Activated CD8-positive, alpha-beta memory T cell treated with anti-CD3 and anti-CD28 coated beads for 48 hours (primary cell): ENCODE measurements at regions not wholly inside any gene's neighbourhood (a gene's known extent, or its start where the extent isn't known, plus 50 kb on each side); places are given as distances from the start of the nearest gene placed in this dataset.
"Not testable (repeated sequence)": the region's sequence is repeated elsewhere in the genome, so short reads cannot be mapped to it uniquely, and the experiment has no call there.

Experiments used
- DNase-seq, 3 experiments: peaks; one replicate each; pipeline ENCODE4 v3.0.0-alpha.2; 2020; ENCODE audit warnings: low read depth in 2 of 3, low spot score in 2 of 3

DNA sequence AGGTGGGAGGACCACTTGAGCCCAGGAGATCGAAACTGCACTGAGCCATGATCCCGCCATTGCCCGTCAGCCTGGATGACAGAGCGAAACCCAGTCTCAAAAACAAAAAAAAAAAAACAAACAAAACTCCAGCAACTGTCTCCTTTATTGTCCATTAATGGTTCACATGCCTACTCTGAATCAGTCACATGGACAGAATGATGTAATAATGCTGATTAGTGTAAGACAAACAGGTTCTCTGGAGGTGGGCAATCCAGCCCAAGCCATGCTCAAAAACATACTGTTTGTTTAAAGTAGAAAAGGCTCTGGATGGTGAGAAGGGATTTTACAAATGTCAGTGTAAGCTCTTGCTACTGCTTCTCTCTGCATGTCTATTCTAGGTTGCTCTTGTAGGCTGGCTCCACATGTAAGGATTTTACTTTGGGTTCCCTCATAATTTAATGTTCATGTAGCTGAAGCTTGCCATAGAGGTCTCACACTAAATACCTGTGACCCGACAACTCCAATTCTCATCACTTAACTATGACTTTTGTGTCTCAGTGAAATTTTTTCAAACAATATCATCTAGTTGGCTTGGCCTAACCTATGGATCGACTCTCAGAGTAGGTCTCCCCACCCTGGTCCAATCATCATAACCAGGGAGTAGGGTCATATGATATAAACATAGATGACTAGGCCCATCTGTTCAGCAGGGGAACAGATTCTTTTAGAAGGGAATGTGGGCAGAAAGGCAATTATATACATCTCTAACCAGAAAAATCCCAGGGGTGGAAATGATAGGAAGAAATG, 83.9 kb upstream of the SLC39A10 start:
- DNase-seq, result no peak

DNA sequence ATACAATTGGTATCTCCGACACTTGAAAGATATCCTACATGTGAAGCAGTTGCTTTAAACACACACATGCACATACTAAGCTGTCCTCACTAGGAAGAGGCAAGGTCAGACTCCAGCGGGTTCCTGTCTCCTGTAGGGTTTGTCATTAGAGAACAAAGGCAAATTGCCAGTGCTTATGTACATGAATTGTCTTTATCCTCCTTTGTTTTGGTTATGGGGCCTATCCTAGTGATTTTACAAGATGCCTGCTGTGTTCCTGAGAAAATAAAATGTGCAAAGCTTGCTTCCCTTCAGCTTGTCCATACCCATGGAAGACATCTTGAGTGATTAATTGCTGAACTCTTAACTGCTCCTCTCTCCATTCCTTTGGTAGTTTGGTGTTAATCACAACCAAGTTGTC, 86.7 kb upstream of the SLC39A10 start:
- no peak for DNase-seq

DNA sequence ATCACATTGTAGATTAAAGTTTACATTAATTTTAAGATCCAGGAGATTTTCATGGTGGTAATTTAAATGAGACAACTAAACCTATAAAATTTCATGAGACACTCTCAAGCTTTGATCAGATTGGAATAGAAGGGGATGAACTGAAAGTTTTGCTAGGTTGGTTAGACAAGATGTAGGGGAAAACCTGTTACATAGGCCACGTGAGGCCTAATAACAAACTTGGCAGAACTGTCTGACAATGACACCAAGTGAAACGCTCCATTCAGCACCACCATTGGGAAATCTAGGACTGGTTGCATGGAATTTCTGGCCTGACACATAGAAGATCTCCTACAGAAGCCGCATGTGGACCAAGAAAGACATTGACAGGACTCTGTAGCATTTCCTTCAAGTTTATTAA, 87.8 kb upstream of the SLC39A10 start:
- no peak for DNase-seq

DNA sequence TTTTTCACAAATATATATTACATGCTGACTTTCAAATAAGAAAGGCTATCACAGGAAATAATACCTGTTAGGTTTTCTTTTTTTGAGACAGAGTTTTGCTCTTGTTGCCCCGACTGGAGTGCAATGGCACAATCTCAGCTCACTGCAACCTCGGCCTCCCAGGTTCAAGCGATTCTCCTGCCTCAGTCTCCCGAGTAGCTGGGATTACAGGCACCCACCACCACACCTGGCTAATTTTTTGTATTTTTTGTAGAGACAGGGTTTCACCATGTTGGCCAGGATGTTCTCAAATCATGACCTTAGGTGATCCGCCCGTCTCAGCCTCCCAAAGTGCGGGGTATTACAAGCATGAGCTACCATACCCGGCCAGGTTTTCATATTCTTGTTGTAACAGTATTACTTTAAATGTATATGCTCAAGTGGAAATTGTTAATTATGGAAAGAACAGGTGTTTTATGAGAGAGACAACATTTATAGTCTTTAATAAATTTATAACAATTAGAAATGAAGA, 92.3 kb upstream of the SLC39A10 start:
- DNase-seq, result not testable (repeated sequence)

DNA sequence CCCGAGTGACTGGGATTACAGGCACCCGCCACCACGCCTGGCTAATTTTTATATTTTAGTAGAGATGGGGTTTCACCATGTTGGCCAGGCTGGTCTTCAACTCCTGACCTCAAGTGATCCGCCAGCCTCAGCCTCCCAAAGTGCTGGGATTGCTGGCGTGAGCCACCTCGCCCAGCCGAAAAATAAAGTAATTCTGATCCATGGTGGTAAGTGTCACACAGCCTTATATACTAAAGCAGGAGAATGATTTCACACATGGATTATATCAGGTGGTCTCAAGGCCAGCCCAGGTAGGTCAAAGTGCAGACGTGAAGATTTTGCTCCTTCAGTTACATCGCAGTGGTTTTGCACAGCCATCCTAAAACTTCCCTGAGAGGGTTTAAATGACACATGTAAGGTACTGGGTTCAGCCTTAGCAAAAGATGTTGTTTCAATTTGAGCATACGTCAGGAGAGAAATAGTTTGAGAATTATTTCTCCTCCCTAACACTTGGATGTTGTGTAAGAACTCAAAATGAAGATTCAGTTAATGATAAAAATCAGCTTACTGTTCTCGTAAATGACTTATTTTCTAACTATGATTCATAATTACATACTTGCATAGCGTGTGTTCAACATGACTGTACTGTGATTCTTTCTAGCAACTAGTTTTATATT, 93.0 kb upstream of the SLC39A10 start:
- DNase-seq, result no peak

DNA sequence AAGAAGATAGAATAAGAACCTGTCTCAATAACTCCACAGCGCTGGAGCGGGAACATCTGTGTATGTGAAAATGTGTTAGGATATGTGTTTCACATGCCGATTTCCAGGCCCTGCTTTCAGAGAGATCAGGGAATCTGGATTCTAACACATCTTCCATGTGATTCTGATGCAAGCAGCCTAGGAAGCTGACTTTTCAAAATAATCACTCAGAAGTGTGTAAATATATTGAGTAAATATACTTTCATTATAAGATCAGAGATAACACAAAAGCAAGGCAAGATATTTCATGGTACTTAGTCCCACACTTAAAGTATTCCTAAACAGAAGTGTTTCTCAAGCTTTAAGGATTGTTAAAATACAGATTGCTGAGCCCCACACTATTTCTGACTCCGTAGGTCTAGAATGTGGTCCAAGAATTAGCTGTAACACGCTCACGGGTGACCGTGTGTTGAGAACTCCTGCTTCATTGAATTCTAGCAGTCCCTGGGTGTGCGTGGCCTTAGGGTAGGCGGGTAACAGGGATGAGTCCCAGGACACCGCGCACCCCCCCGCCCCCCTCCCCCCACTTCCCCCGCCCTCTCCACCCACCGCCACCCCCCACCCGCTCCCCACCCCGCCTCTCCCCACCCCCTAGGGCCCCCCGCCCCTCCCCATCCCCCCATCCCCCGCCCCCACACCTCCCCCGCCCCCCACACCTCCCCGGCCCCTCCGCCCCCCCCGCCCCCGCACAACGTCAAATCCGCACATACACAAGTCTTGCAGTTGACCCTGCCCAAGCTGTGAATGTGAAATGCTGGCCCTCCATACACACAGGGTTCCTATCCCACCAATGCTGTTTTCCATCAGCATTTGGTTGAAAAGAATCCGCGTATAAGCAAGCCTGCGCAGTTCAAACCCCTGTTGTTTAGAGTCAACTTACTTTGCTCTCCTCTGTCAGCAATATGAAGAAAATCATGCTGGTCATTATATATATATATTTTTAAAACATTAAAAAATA, 94.2 kb upstream of the SLC39A10 start:
- no peak for DNase-seq

DNA sequence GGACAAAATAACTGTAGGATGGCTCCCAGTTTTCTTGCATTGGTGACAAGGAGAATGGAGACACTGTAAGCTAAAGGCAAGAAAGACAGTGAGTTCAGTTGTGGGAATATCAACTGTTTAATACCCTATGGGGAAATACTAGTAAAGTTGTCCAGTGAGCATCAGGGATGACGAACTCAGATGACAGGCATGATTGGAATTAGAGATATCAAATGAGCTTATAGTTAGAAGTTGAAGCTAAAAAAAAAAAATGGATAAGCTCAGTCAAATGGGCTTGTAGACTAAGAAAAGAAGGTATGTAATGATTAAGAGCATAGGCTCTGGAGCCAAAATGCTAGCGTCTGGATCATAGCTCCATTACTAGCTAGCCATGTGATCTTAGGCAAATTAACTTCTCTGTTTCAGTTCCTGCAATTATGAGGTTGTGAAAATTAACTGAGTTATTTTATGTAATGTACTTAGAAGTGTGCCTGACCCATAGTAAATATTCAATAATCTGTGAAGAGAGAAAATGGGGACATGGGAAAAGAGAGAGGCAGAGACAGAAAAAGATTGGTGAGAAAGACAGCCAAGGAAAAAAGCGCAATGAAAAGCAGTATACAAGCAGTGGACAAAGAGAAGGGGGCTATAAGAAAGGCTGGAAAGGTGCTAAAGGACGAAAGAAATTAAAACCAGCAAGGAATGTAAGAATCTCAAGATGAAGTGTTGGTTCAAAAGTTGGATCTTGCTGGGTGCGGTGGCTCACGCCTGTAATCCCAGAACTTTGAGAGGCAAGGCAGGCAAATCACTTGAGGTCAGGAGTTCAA, 95.7 kb upstream of the SLC39A10 start:
- no peak for DNase-seq

DNA sequence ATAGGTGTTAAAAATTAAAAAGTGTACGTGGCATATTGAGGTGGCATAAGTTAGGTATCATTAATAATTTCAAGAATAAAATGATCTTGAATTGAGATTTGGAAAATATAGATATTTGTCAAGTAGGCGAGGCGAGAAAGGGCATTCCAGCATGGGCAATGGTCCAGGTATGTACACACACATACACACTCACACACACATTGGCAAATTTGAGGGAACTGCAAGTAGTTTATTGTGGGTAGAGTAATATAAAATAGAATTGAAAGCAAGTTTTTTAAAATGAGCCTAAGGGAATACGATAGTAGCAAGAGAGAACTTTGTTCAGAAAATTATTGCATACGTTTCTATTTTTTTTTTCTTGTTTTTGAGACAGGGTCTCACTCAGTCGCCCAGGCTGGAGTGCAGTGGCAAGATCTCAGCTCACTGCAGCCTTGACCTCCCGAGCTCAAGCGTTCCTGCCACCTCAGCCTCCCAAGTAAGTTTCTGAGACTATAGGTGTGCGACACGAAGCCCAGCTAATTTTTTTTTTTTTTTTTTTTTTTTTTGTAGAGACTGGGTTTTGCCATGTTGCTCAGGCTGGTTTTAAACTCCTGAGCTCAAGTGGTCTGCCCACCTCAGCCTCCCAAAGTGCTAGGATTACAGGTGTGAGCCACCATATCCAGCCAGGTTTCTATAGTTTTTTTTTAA, 96.7 kb upstream of the SLC39A10 start:
- DNase-seq, result no peak

DNA sequence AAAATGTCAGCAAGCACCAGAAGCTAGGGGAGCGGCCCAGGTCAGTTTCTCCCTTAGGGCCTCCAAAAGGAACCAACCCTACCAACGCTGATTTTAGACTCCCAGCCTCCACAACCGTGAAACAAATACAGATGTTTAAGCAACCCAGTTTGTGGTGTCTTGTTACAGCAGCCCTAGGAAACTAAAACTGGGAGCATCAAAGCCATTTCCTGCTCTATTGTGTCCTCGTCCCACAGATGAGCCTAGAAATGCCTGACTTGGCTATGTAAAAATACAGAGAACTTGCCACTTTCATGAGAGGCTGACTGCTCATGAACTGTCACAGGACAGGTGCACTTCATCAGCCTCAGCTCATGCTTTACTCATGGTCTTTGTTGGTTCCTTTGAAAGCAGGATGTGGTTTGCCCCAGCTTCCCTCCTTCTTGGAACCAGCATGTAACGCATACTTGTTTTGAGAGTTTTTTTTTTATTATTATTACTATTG, 97.6 kb upstream of the SLC39A10 start:
- peak in 2 of 3 experiments; percentile 17 to 24 for DNase-seq

DNA sequence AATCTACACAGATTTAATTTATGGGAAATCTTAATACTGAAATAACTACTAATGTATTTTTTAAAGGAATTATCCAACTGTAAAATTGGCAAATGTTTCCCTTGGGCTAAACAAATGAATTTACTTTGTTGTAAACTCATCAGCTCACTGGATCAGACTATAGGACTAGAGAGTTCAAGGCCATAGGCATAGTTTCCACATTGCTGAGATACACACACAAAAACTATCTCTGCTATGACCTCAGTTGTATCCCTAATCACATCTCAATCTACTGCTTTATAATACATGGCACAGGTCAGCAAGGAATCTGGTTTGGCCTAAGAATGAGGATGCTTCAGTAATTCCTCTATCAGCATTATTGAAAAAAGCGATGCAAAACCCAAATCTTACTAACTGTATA, 101.1 kb upstream of the SLC39A10 start:
- no peak for DNase-seq

DNA sequence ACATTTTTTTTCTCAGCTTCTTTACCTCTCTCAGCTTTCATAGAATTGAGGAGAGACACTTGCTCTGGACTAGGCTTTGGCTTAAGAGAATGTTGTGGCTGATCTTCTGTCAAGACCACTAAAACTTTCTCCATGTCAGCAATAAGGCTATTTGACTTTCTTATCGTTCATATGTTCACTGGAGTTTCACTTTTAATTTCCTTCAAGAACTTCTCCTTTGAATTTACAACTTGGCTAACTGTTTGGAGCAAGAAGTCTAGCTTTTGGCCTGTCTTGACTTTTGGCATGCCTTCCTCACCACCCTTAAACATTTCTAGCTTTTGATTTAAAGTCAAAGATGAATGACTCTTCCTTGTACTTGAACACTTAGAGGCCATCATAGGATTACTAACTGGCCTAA, 104.4 kb upstream of the SLC39A10 start:
- no peak for DNase-seq

DNA sequence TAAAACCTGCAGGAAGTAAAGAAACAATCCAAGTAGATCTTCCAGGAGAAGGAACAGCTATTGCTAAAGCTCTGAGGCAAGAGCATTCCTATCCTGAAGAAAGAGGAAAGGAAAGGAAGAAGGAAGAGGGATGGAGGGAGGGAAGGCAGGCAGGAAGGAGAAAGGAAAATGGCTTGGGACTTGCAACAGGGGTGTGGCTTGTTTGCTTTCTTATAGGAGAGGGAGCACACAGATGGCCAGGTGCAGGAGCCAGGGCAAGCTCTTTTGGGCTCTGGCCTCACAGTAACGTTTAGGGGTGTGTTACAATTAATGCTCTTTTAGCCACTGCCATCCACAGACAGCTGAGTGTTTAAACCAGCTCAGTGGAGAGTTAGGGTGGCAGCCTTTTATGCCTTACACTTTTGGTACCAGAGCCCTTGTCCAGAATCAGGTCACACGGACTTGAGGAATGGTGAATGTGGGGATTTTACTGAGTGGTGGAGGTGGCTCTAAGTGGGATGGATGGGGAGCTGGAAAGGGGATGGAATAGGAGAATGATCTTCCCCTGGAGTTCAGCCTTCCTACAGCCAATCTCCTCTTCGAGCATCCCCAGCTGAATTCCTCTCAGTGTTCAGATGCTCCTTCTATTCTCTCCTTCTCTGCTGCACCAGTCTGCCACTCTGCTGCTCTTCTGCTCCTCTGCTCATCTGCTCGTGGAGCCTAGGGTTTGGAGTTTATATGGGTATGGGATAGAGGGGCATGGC, 108.7 kb upstream of the SLC39A10 start:
- DNase-seq, result no peak

DNA sequence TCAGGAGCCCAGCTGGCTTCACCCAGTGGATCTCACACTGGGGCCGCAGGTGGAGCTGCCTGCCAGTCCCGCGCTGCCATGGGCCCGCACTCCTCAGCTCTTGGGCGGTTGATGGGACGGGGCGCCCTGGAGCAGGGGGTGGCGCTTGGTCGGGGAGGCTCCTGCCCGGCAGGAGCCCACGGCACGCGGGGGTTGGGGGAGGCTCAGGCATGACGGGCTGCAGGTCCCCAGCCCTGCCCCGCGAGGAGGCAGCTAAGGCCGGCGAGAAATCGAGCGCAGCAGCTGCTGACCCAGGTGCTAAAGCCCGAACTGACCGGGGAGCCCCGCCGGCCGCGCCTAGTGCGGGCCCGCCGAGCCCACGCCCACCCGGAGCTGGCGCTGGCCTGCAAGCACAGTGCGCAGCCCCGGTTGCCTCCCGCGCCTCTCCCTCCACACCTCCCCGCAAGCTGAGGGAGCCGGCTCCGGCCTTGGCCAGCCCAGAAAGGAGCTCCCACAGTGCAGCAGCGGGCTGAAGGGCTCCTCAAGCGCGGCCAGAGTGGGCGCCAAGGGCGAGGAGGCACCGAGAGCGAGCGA, 109.7 kb upstream of the SLC39A10 start:
- not testable (repeated sequence) for DNase-seq

DNA sequence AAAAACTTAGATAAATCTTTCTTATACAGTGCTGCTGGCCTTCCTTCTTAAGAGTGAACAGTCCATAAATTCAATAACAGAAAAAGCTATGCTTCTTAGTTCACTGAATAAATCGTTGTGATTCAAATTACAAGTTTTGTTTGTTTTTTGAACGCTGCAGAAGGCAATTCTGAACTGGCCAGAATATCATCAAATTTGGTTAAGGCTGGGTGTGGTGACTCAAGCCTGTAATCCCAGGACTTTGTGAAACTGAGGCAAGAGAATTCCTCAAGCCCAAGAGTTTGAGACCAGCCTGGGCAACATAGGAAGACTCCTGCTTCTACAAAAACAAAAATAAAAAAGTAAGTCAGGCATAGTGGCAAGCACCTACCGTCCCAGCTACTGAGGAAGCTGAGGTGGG, 111.2 kb upstream of the SLC39A10 start:
- DNase-seq, result no peak

DNA sequence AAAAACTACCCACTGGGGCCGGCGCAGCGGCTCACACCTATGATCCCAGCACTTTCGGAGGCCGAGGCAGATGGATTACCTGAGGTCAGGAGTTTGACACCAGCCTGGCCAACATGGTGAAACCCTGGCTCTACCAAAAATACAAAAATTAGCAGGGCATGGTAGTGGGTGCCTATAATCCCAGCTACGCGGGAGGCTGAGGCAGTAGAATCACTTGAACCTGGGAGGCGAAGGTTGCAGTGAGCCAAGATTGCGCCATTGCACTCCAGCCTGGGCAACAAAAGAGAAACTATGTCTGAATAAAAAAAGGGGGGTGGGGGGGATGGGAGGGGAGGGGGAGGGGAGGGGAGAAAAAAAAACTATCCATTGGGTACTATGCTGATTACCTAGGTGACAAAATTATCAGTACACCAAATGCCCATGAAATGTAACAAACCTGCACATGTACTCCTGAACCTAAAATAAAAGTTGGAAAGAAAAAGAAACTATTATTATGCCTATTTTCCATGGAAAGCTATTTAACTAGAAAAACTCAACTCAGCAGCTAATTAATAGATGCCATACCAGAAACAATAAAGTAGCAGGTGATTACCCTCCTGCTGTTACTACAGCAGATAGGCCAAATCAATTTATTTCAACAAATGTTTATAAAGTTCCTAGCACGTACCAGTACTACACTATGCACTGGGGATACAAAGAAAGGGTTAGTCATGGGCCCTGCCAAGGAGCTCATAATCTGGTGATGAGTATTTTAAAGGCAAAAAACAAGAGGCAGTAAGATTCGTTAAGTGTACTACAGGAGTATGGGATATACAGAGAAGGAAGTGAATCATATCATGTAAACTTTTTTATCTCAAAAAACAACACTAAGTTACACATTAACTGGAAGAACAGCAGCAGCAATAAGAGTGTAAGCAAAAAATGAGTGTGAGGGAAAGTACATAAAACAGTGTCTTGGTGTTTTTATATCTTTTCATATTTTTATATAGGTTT, 112.8 kb upstream of the SLC39A10 start:
- no peak for DNase-seq

DNA sequence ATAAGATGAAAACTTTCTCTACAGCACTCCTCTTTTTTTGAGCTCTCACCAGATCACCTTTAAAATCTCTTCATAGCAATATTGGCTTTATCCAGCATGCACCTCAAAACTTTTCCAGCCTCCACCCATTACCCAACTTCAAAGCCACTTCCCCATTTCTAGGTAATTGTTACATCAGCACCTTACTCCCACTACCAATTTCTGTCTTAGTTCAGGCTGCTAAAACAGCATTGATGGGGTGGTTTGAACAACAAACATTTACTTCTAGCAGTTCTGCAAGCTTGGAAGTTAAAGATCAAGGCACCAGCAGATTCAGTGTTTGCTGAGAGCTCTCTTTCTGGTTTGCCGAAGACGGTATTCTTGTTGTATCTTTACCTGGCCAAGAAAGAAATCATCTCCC, 114.0 kb upstream of the SLC39A10 start:
- DNase-seq, result no peak

DNA sequence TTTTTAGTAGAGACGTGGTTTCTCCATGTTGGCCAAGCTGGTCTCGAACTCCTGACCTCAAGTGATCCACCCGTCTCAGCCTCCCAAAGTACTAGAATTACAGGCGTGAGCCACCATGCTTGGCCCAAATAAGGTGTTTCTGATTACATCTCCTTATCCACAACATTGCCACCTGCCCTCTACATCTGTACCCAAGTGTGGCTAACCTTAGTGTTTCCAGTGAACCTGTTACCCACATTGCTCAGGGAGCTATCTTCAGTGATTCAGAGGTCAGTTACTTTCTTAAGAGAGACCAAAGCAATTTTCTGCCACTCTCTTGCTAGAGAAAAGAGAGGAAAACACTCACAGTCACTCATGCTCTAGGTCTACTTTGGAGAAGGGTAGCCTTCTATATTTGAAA, 115.0 kb upstream of the SLC39A10 start:
- no peak for DNase-seq

DNA sequence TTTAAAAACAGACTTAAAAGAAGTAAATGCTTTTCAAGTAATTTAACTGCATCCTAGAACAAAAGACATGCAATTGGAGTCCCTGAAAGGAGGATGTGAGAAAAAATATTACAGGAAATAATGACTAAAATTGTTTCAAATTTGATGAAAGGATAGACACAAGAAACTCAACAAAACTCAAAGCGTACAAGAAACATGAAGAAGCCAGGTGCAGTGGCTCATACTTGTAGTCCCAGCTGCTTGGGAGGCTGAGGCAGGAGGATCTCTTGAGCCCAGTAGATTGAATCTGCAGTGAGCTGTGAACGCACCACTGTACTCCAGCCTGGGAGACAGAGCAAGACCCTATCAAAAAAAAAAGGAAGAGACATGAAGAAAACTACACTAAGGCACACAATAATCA, 118.1 kb upstream of the SLC39A10 start:
- no peak for DNase-seq
